Heart left ventricle (tissue), 13 donors: ENCODE measurements at regions not wholly inside any gene's neighbourhood (a gene's known extent, or its start where the extent isn't known, plus 50 kb on each side); places are given as distances from the start of the nearest gene placed in this dataset.

Source experiments
- CTCF ChIP-seq, 12 donors: fragments of 200-600 bp; sonication (generic) in 4 of 12; IDR thresholded peaks; one replicate each; pipeline versions ENCODE4 v1.5.0 to v1.8.0; 2018 to 2022; ENCODE audit warnings: antibody characterized with exemption in 12 of 12, mild to moderate bottlenecking in 5 of 12
- POLR2A ChIP-seq, 2 donors: fragments of 450-650 bp; IDR thresholded peaks; one replicate each; pipeline ENCODE4 v1.6.1; 2017; ENCODE audit warnings: antibody characterized with exemption in 2 of 2, mild to moderate bottlenecking in 2 of 2, moderate library complexity in 2 of 2
- donor health status: ischemic (EF 13 %, LVEDD 7.1; RV severe dilation, severe dysfunction).
- donor health status: DM: no; HTN: yes; CAD: no.
- donor health status: DM: no; HTN: no; CAD: no.
- donor health status: ischemic (EF 25% LVEDD 6.9; RV normal size, moderate dysfunction).
- donor health status: ischemic (EF 25% LVEDD 5.7; RV mildly dilated, moderate dysfunction).
- donor health status: ischemic (EF 35%, LVEDD 5.7; RV mildly dilated, moderate dysfunction).
- donor health status: nonischemic (EF 11% LVEDD 7.7; RV severe dilation, severe dysfunction).
- donor health status: DM: yes; HTN: yes; CAD: no.
- donor health status: PGD.
- donor health status: ischemic (EF 29% LVEDD 5.4; RV normal size, mild dysfunction).
- donor health status: nonischemic (EF 23%, LVEDD 6.1; RV moderate dilation, normal function).

GRCh38 chr4:131459430-131460101, 1689.5 kb upstream of the PCDH10 start:
- TF ChIP-seq CTCF (IDR thresholded peaks at IDR 0.05) (no peak), POLR2A (IDR thresholded peaks at IDR 0.05) (no peak)
